OCI-LY1 (cell line): ENCODE measurements at regions not wholly inside any gene's neighbourhood (a gene's known extent, or its start where the extent isn't known, plus 50 kb on each side); places are given as distances from the start of the nearest gene placed in this dataset.
"Not testable (repeated sequence)": the region's sequence is repeated elsewhere in the genome, so short reads cannot be mapped to it uniquely, and the experiment has no call there.

ENCODE experiments used
- H2AFZ ChIP-seq: fragments of 200-600 bp; sonication (generic), shearing (Covaris generic); 2 replicates; pipeline ENCODE4 v1.6.0; 2014; ENCODE audit warnings: antibody characterized with exemption, mild to moderate bottlenecking, low read length
- H3F3A ChIP-seq: fragments of 200-600 bp; sonication (generic), shearing (Covaris generic); 2 replicates; pipeline ENCODE4 v1.6.0; 2014; ENCODE audit warnings: mild to moderate bottlenecking, antibody characterized with exemption, low read length, moderate library complexity; ENCODE audit not compliant: insufficient read depth
- H3K27ac ChIP-seq: fragments of 200-600 bp; sonication (generic); 2 replicates; pipeline ENCODE4 v1.5.1; 2014; ENCODE audit warnings: low read length, mixed run types, mild to moderate bottlenecking, low read depth; ENCODE audit not compliant: poor library complexity, severe bottlenecking
- H3K27me3 ChIP-seq: fragments of 200-600 bp; sonication (generic); 2 replicates; pipeline ENCODE4 v1.6.0; 2014; ENCODE audit warnings: antibody characterized with exemption, mild to moderate bottlenecking, low read length, moderate library complexity; ENCODE audit not compliant: insufficient read depth
- H3K36me3 ChIP-seq: fragments of 200-600 bp; sonication (generic); 2 replicates; pipeline ENCODE4 v1.6.1; 2014; ENCODE audit warnings: mild to moderate bottlenecking, antibody characterized with exemption, low read length, moderate library complexity, mixed read lengths; ENCODE audit not compliant: insufficient read depth
- H3K4me1 ChIP-seq: fragments of 200-600 bp; sonication (generic); 2 replicates; pipeline ENCODE4 v1.5.1; 2014; ENCODE audit warnings: mild to moderate bottlenecking, low read length, moderate library complexity; ENCODE audit not compliant: insufficient read depth, severe bottlenecking
- H3K4me2 ChIP-seq: fragments of 200-600 bp; sonication (generic), shearing (Covaris generic); 2 replicates; pipeline ENCODE4 v1.6.1; 2014; ENCODE audit warnings: low read length
- H3K4me3 ChIP-seq: fragments of 200-600 bp; sonication (generic); 2 replicates; pipeline ENCODE4 v1.5.1; 2014; ENCODE audit warnings: low read length, low read depth, mild to moderate bottlenecking, mixed read lengths; ENCODE audit not compliant: poor library complexity, severe bottlenecking
- H3K79me2 ChIP-seq: fragments of 200-600 bp; shearing (Covaris generic); 2 replicates; pipeline ENCODE4 v1.6.1; 2016; ENCODE audit warnings: mixed run types, low read length, mixed read lengths; ENCODE audit not compliant: insufficient read depth
- H3K9ac ChIP-seq: fragments of 200-600 bp; sonication (generic), shearing (Covaris generic); 2 replicates; pipeline ENCODE4 v1.6.1; 2014; ENCODE audit warnings: mild to moderate bottlenecking, low read length, mixed read lengths
- H3K9me2 ChIP-seq: fragments of 200-600 bp; sonication (generic), shearing (Covaris generic); 2 replicates; pipeline ENCODE4 v1.6.1; 2014; ENCODE audit warnings: low read depth, mild to moderate bottlenecking, low read length, mixed read lengths
- H3K9me3 ChIP-seq: fragments of 200-600 bp; shearing (Covaris generic); 2 replicates; pipeline ENCODE4 v1.6.1; 2014; ENCODE audit warnings: low read length, mixed read lengths
- H4K20me1 ChIP-seq: fragments of 200-600 bp; sonication (generic), shearing (Covaris generic); 2 replicates; pipeline ENCODE4 v1.6.0; 2016; ENCODE audit warnings: mild to moderate bottlenecking, low read length; ENCODE audit not compliant: insufficient read depth
- CTCF ChIP-seq: fragments of 200-600 bp; sonication (generic), shearing (Covaris generic); IDR thresholded peaks from 2 replicates; pipeline ENCODE4 v1.5.1; 2017; ENCODE audit warnings: mild to moderate bottlenecking, antibody characterized with exemption, low read length, moderate library complexity, mixed read lengths
- EZH2 ChIP-seq: fragments of 200-600 bp; sonication (generic), shearing (Covaris generic); IDR thresholded peaks from 2 replicates; pipeline ENCODE4 v1.8.0; 2017; ENCODE audit warnings: borderline replicate concordance, mixed run types, mild to moderate bottlenecking, antibody characterized with exemption, low read length, moderate library complexity, mixed read lengths

DNA sequence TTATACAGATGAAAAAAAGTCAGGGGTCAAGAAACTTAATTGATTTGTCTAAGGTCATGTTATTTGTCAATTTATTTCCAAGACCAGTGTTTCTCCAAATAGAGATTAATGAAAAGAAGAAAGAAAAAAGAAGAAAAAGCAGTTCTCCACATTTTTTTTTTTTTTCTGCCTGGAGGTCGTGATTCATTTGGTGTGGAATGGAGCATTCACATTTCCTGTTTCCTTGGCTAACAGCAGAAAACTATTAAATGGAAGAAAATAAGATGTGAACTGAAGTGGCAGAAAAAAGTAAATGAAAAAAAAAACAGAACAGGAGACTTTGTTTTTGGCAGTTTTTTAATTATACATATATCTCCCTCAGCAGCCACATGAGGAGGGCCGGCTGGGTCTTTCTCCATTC lies 470.8 kb upstream of the ZNF337 start:
- Histone ChIP-seq H3K4me2 (no peak overlapping the region), H3K9me2 (no peaks in the 10 kb centered on the region), H3K27me3 (no peaks in the 10 kb centered on the region), H3K36me3 (no peaks in the 10 kb centered on the region), H3K4me1 (no peaks in the 10 kb centered on the region), H3K9me3 (no peaks in the 10 kb centered on the region), H3K79me2 (no peaks in the 10 kb centered on the region), H4K20me1 (no peaks in the 10 kb centered on the region), H3F3A (no peaks in the 10 kb centered on the region), H2AFZ (no peak overlapping the region), H3K4me3 (no peak overlapping the region), H3K27ac (no peak overlapping the region), H3K9ac (no peak overlapping the region)
- TF ChIP-seq EZH2: no peak
- TF ChIP-seq CTCF: no peak

- Histone ChIP-seq H3K79me2 (no peaks in the 10 kb centered on the region), H3K9ac (no peak overlapping the region), H3K9me2 (no peaks in the 10 kb centered on the region), H3K4me2 (no peak overlapping the region), H3K27me3 (no peaks in the 10 kb centered on the region), H3K4me3 (no peak overlapping the region), H3K36me3 (no peaks in the 10 kb centered on the region), H3K9me3 (no peaks in the 10 kb centered on the region), H4K20me1 (no peaks in the 10 kb centered on the region), H3K27ac (no peak overlapping the region), H2AFZ (no peak overlapping the region), H3K4me1 (no peaks in the 10 kb centered on the region), H3F3A (no peaks in the 10 kb centered on the region)
- TF ChIP-seq CTCF (no peak), EZH2 (no peak)
These were observed 467.2 kb upstream of the ZNF337 start for GRCh38 chr20:26163890-26164289.

DNA sequence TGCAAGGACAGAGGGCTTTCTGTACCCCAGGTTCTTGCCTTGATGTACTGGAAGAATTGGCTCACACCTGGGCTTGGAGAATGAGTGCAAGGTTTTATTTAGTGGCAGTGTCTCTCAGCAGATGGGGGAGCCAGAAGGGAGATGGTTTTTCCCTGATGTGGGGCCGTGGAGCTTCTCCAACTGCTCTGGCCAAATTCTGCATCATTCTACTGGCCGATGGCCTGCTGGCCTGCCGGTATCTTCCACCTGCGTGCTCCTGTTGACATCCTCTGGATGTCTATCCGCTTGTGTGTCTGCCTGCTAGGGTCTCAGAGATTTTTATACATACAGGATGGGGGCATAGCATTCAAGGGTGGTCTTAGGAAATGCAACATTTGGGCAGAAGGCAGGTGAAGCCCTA lies 466.5 kb upstream of the ZNF337 start:
- H2AFZ ChIP-seq, H3K27me3 ChIP-seq, H3K36me3 ChIP-seq, H3K4me3 ChIP-seq, H3K9ac ChIP-seq, H3K4me1 ChIP-seq, H3K4me2 ChIP-seq, H3K9me3 ChIP-seq, H3K9me2 ChIP-seq, H3K27ac ChIP-seq, H3K79me2 ChIP-seq, H4K20me1 ChIP-seq, H3F3A ChIP-seq: not testable (repeated sequence)

DNA sequence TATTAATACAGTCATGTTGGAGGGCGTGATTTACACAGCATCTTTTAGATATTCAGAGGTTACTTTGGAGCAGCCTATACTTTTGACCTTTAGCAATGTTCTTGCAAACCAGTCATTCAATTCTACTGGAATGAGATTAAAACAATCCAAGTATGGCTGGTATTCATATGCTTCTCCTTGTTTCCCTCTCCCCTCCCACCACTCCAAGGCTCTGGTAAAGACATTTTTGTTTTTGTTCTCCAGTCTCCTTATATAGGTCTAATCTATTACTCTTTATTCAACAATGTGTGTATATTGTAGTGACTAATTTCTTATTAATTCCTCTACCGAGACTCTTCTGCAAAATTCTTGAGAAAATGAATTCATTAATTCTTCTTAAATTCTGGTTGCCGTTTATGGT lies 465.1 kb upstream of the ZNF337 start:
- not testable (repeated sequence) for H3K9me2 ChIP-seq, H3K4me3 ChIP-seq, H3F3A ChIP-seq, H2AFZ ChIP-seq, H3K4me2 ChIP-seq, H3K79me2 ChIP-seq, H4K20me1 ChIP-seq, H3K36me3 ChIP-seq, H3K27me3 ChIP-seq, H3K9me3 ChIP-seq, H3K9ac ChIP-seq, H3K27ac ChIP-seq, H3K4me1 ChIP-seq

- not testable (repeated sequence) for H3K4me3 ChIP-seq, H3K4me2 ChIP-seq, H2AFZ ChIP-seq, H4K20me1 ChIP-seq, H3F3A ChIP-seq, H3K79me2 ChIP-seq, H3K9me2 ChIP-seq, H3K9me3 ChIP-seq, H3K36me3 ChIP-seq, H3K4me1 ChIP-seq, H3K27ac ChIP-seq, H3K9ac ChIP-seq, H3K27me3 ChIP-seq
These were observed 464.3 kb upstream of the ZNF337 start for GRCh38 chr20:26160916-26161315.
